Stimulated activated CD4-positive, alpha-beta T cell treated with anti-CD3 and anti-CD28 coated beads, Interleukin-12 subunit alpha, Interleukin-12 subunit beta, amount 100 ng/mL, for 24 hours (primary cell): ENCODE measurements at regions not wholly inside any gene's neighbourhood (a gene's known extent, or its start where the extent isn't known, plus 50 kb on each side); places are given as distances from the start of the nearest gene placed in this dataset.
"Not testable (repeated sequence)": the region's sequence is repeated elsewhere in the genome, so short reads cannot be mapped to it uniquely, and the experiment has no call there.

Experiments
- DNase-seq, 2 experiments: peaks; one replicate each; pipeline ENCODE4 v3.0.0-alpha.2; 2020; ENCODE audit warnings: low read depth in 2 of 2

- peak; percentile 42 to 56 for DNase-seq
These were observed 65.6 kb upstream of the CLEC6A start for GRCh38 chr12:8390001-8390777.

GRCh38 chr12:8396225-8397071 lies 59.3 kb upstream of the CLEC6A start:
- peak; percentile 41 to 58 for DNase-seq

GRCh38 chr12:8397378-8397777 lies 58.4 kb upstream of the CLEC6A start:
- DNase-seq: not testable (repeated sequence)

GRCh38 chr12:8399496-8400034 lies 56.2 kb upstream of the CLEC6A start:
- not testable (repeated sequence) for DNase-seq

GRCh38 chr12:8403834-8404233 lies 51.9 kb upstream of the CLEC6A start:
- not testable (repeated sequence) for DNase-seq

GRCh38 chr12:8404341-8404740 lies 51.4 kb upstream of the CLEC6A start:
- DNase-seq: not testable (repeated sequence)
